NCI-H345 treated with DMSO at 0.1 percent for 48 hours (cell line): ENCODE measurements at regions not wholly inside any gene's neighbourhood (a gene's known extent, or its start where the extent isn't known, plus 50 kb on each side); places are given as distances from the start of the nearest gene placed in this dataset.
"Not testable (repeated sequence)": the region's sequence is repeated elsewhere in the genome, so short reads cannot be mapped to it uniquely, and the experiment has no call there.

ENCODE experiments used
- DNase-seq: peaks from one replicate; lab custom pipeline; 2025; ENCODE audit not compliant: unreplicated experiment; lab: John Stamatoyannopoulos, UW

- DNase-seq: no peak
Measured at GRCh38 chr6:11851387-11851786, 72.8 kb upstream of the ADTRP start.

DNA sequence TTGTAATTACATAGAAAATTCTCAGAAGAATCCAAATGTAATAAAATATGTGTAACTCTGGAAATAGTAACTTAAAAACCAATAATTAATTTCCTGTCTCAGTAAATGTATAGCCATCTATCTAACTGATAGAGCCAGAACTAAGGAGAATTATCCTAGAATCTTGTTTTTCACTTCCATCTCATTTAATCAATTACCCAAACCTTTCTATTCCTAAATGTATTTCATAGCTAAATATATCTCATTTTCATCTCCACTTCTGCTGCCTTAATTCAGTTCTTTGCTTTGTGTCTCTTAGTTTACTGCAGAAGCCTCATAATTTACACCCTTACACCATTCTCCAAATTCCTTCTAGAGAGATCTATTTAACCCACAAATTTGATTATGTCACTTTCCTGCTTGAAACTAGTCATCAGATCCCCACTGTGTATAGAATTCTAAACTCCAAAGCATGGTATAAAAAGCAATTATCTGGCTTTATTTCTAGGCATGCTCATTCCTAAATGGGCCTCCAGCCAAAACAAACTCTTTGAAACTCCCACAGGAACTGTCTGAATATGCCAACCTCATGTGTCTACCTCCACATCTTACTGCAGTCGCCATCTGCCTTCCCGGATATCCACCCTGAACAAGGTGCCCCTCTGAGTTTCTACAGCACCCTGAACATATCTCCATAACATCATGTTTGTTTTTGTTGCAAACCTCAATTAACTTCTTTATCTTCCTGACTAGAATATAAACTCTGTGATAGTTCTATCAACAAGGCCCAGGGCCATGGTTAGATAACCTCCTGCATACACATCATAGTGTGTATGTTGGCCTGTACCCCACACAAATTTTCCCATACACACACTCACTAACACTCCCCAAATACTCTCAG lies 70.5 kb upstream of the ADTRP start:
- DNase-seq: peak; percentile 5

GRCh38 chr6:11848346-11848651 lies 69.7 kb upstream of the ADTRP start:
- no peak for DNase-seq

DNA sequence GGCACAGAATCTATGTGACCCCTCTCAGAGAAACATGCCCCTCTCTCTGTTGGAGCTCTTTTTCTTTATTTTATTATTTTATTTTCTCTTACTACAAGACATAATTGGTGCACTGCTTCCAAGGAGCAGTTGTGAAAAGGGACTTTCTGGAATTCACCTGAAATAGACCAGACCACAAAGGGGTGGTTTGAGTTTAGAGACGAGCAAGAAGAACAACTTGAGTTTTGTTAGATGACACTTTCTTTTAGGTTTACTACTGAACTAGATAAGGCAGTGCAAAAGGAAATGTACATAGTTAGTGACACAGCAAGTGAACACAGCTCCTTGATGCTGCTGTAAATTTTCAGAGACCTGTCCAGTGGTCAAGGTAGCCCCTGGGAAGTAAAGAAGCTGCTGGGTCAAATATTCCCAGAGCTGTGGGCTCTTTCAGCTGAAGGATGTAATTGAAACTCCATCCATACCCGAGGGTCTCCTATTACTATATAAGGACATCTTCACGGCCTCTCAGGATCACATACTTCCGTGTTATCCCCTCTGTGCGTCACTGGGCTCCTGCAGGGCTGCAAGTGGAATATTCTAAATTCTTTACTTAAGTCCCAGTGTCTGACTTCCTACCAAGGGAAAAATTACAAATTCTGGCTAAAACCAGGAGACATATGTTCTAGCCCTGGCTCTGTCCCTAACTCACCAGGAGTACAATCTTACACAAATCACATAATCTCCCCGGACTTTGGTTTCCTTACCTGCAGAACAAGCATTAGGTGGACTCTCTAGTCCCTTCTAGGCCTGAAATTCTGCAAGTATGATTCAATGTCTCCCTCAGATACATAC lies 69.1 kb upstream of the ADTRP start:
- DNase-seq: no peak

- DNase-seq: not testable (repeated sequence)
Measured at GRCh38 chr6:11847068-11847467, 68.5 kb upstream of the ADTRP start.

DNA sequence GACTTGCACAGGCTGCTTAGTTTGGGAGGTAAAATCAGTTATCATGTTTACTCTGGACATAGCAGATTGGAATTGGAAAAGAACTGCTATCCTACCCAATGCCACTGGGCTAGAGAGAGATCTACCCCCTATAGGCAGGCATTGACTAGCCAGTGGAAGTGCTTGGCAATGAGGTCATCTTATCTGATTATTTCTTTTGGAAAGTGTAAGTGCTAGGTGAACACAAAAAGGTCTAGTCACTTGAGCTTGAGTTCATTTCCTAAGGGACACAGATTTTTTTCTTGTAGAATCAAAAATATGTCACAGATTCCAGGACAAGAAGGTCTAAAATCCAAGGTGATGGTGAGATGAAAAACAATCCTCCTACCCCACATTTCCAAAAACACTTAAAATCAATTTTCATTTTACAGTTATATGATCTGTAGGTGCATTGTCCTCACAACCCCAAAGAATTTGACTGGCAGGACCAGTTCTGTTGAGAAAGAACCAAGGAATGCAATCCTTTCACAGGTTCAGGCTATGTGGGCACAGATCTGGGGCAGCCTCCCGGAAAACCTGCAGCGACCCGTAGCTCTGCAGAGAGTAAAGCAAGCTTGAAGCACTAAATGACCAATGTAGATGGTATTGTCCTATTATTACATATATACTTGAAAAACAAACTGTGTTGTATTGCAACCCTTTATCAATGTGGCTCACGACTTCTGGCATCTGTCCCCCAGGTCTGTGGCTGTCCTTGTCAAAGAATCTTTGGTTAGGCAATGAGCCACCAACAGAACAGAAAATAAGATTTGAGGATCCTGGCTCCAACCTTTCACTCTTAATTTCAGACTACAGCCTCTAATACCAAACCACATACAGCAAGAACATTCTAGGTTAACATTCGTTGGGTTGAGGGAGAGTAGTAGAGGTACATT lies 67.3 kb upstream of the ADTRP start:
- no peak for DNase-seq

GRCh38 chr6:11842795-11843194 lies 64.2 kb upstream of the ADTRP start:
- DNase-seq: not testable (repeated sequence)

GRCh38 chr6:11835065-11835464 lies 56.5 kb upstream of the ADTRP start:
- DNase-seq: no peak

- DNase-seq: no peak
Measured at GRCh38 chr6:11833626-11834592, 55.3 kb upstream of the ADTRP start.

GRCh38 chr6:11831653-11832052 lies 53.0 kb upstream of the ADTRP start:
- DNase-seq: no peak

GRCh38 chr6:11830520-11830919 lies 51.9 kb upstream of the ADTRP start:
- DNase-seq: no peak

- DNase-seq: no peak
Measured at GRCh38 chr6:11830105-11830504, 51.5 kb upstream of the ADTRP start.

DNA sequence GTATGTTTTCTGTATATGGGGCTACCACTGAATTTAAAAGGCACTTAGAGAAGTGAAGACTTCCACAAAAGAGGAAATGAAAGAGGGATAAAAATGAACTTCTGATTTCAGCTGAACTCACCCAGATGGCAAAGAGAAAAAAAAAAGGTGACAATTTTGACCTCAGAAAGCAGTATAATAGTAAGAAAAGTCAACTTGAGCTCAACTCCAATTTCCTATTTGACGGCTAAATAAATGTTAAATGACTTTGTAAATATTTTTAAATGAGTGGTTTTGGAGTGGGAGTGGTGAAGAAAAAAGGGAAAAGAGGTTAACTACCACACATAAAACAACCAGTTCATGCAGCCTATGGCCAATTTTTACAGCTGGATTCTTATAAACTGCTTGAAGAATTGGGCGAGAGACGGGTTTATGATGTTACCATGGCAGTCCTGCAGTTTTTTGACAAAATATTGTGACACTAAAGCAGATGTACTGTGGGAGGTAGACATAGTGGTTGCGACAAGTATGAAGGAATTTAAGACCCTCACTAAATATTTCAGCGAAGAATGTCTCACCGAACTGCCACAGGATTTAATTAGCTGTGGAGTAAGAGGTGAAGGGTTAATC lies 49.8 kb upstream of the ADTRP start:
- DNase-seq: no peak
